Breast epithelium (tissue), 3 donors: ENCODE measurements at regions not wholly inside any gene's neighbourhood (a gene's known extent, or its start where the extent isn't known, plus 50 kb on each side); places are given as distances from the start of the nearest gene placed in this dataset.

Source experiments
- CTCF ChIP-seq, 3 donors: fragments of 450-650 bp; IDR thresholded peaks; one replicate each; pipeline ENCODE4 v1.5.1; 2016 to 2017; ENCODE audit warnings: antibody characterized with exemption in 3 of 3, mild to moderate bottlenecking in 3 of 3, moderate library complexity in 3 of 3
- POLR2A ChIP-seq: fragments of 450-650 bp; IDR thresholded peaks from one replicate; pipeline ENCODE4 v1.6.1; 2016; ENCODE audit warnings: antibody characterized with exemption, mild to moderate bottlenecking, moderate library complexity

- TF ChIP-seq CTCF (IDR thresholded peaks at IDR 0.05) (no peak), POLR2A (no peak)
Measured at GRCh38 chr10:29039677-29040189, 249.1 kb upstream of the LYZL1 start.
